Activated naive CD4-positive, alpha-beta T cell treated with anti-CD3 and anti-CD28 coated beads for 36 hours (primary cell): ENCODE measurements at regions not wholly inside any gene's neighbourhood (a gene's known extent, or its start where the extent isn't known, plus 50 kb on each side); places are given as distances from the start of the nearest gene placed in this dataset.

ENCODE experiments used
- CTCF ChIA-PET: fragments of 350-600 bp; sonication (Branson Sonifier 250); formaldehyde crosslinking; loops from one replicate; lab custom pipeline; 2021; ENCODE audit warnings: antibody characterized with exemption; lab: Charles Lee
- DNase-seq: peaks from one replicate; pipeline ENCODE4 v3.0.0-alpha.2; 2020
- H3K27ac Mint-ChIP-seq: one replicate; pipeline ENCODE4 v1.8.0; 2021; ENCODE audit warnings: mild to moderate bottlenecking, mixed read lengths
- H3K27me3 Mint-ChIP-seq: one replicate; pipeline ENCODE4 v1.8.0; 2021; ENCODE audit warnings: low read depth, mixed read lengths
- H3K36me3 Mint-ChIP-seq: one replicate; pipeline ENCODE4 v1.8.0; 2021; ENCODE audit warnings: low read depth, mixed read lengths
- H3K4me1 Mint-ChIP-seq: one replicate; pipeline ENCODE4 v1.8.0; 2021; ENCODE audit warnings: low read depth, mixed read lengths
- H3K4me3 Mint-ChIP-seq: one replicate; pipeline ENCODE4 v1.8.0; 2021; ENCODE audit warnings: mild to moderate bottlenecking, moderate library complexity, mixed read lengths
- H3K9me3 Mint-ChIP-seq: one replicate; pipeline ENCODE4 v1.8.0; 2021; ENCODE audit warnings: mixed read lengths
- intact Hi-C: fragments of 100-400 bp; cut with micrococcal nuclease; formaldehyde crosslinking; loops from one replicate; pipeline ENCODE4 v1.15.1; 2023

GRCh38 chr7:51700593-51701215 is 384.1 kb upstream of the COBL start:
- Mint-ChIP-seq H3K4me3 (no peak overlapping the region), H3K27ac (no peak overlapping the region), H3K36me3 (no peaks in the 10 kb centered on the region), H3K4me1 (no peaks in the 10 kb centered on the region), H3K27me3 (no peaks in the 10 kb centered on the region), H3K9me3 (peaks cover 2% of the 10 kb centered on the region)
- intact Hi-C loops: no loop called here
- CTCF ChIA-PET: no interaction called here
- no peak for DNase-seq

- H3K4me3 Mint-ChIP-seq: no peak overlapping the region
- H3K36me3 Mint-ChIP-seq: no peaks in the 10 kb centered on the region
- DNase-seq: no peak
- no peaks in the 10 kb centered on the region for H3K4me1 Mint-ChIP-seq
- no peak overlapping the region for H3K27ac Mint-ChIP-seq
- intact Hi-C loops: no loop called here
- H3K27me3 Mint-ChIP-seq: no peaks in the 10 kb centered on the region
- peaks cover 8% of the 10 kb centered on the region for H3K9me3 Mint-ChIP-seq
- CTCF ChIA-PET: interaction anchor here (0.5 kb wide), 1 partner anchor 1006 kb away, joined by 3 read pairs; no protein-coding TSS in a partner anchor
These were observed 376.6 kb upstream of the COBL start for GRCh38 chr7:51693258-51693657.

GRCh38 chr7:51689547-51689946 is 372.9 kb upstream of the COBL start:
- Mint-ChIP-seq H3K4me3 (no peak overlapping the region), H3K36me3 (no peaks in the 10 kb centered on the region), H3K27ac (no peak overlapping the region), H3K27me3 (no peaks in the 10 kb centered on the region), H3K4me1 (no peaks in the 10 kb centered on the region), H3K9me3 (peaks cover 13% of the 10 kb centered on the region)
- CTCF ChIA-PET: no interaction called here
- intact Hi-C loops: no loop called here
- DNase-seq: no peak

- H3K9me3 Mint-ChIP-seq: peaks cover 9% of the 10 kb centered on the region
- H3K4me1 Mint-ChIP-seq: no peaks in the 10 kb centered on the region
- no peaks in the 10 kb centered on the region for H3K27me3 Mint-ChIP-seq
- H3K36me3 Mint-ChIP-seq: no peaks in the 10 kb centered on the region
- no peak overlapping the region for H3K4me3 Mint-ChIP-seq
- DNase-seq: no peak
- intact Hi-C loops: no loop called here
- H3K27ac Mint-ChIP-seq: no peak overlapping the region
- CTCF ChIA-PET: no interaction called here
These were observed 369.2 kb upstream of the COBL start for GRCh38 chr7:51685794-51686193.

GRCh38 chr7:51680594-51681399 is 364.2 kb upstream of the COBL start:
- Mint-ChIP-seq H3K4me3 (no peak overlapping the region), H3K27ac (no peak overlapping the region), H3K4me1 (no peaks in the 10 kb centered on the region), H3K27me3 (no peaks in the 10 kb centered on the region), H3K36me3 (no peaks in the 10 kb centered on the region), H3K9me3 (peaks cover 8% of the 10 kb centered on the region)
- intact Hi-C loops: no loop called here
- CTCF ChIA-PET: no interaction called here
- DNase-seq: no peak

- no peaks in the 10 kb centered on the region for H3K27me3 Mint-ChIP-seq
- intact Hi-C loops: no loop called here
- CTCF ChIA-PET: no interaction called here
- DNase-seq: no peak
- H3K27ac Mint-ChIP-seq: no peak overlapping the region
- no peaks in the 10 kb centered on the region for H3K36me3 Mint-ChIP-seq
- peaks cover 13% of the 10 kb centered on the region for H3K9me3 Mint-ChIP-seq
- no peak overlapping the region for H3K4me3 Mint-ChIP-seq
- no peaks in the 10 kb centered on the region for H3K4me1 Mint-ChIP-seq
These were observed 362.7 kb upstream of the COBL start for GRCh38 chr7:51679358-51679757.

- CTCF ChIA-PET: no interaction called here
- no peak for DNase-seq
- Mint-ChIP-seq H3K27me3 (no peaks in the 10 kb centered on the region), H3K27ac (no peak overlapping the region), H3K9me3 (peaks cover 3% of the 10 kb centered on the region), H3K4me1 (no peaks in the 10 kb centered on the region), H3K4me3 (no peak overlapping the region), H3K36me3 (no peaks in the 10 kb centered on the region)
- intact Hi-C loops: no loop called here
These were observed 350.1 kb upstream of the COBL start for GRCh38 chr7:51666751-51667150.

- Mint-ChIP-seq H3K27me3 (no peaks in the 10 kb centered on the region), H3K4me1 (no peaks in the 10 kb centered on the region), H3K27ac (no peak overlapping the region), H3K4me3 (no peak overlapping the region), H3K9me3 (peaks cover 3% of the 10 kb centered on the region), H3K36me3 (no peaks in the 10 kb centered on the region)
- DNase-seq: no peak
- CTCF ChIA-PET: no interaction called here
- intact Hi-C loops: no loop called here
These were observed 349.7 kb upstream of the COBL start for GRCh38 chr7:51666266-51666665.

GRCh38 chr7:51665045-51665780 is 348.6 kb upstream of the COBL start:
- intact Hi-C loops: no loop called here
- H3K27me3 Mint-ChIP-seq: no peaks in the 10 kb centered on the region
- H3K4me1 Mint-ChIP-seq: no peaks in the 10 kb centered on the region
- no peak overlapping the region for H3K27ac Mint-ChIP-seq
- no peak overlapping the region for H3K4me3 Mint-ChIP-seq
- DNase-seq: no peak
- peaks cover 2% of the 10 kb centered on the region for H3K9me3 Mint-ChIP-seq
- no peaks in the 10 kb centered on the region for H3K36me3 Mint-ChIP-seq
- CTCF ChIA-PET: no interaction called here

- CTCF ChIA-PET: no interaction called here
- Mint-ChIP-seq H3K4me3 (no peak overlapping the region), H3K9me3 (peaks cover 1% of the 10 kb centered on the region), H3K36me3 (no peaks in the 10 kb centered on the region), H3K27ac (no peak overlapping the region), H3K4me1 (no peaks in the 10 kb centered on the region), H3K27me3 (no peaks in the 10 kb centered on the region)
- no peak for DNase-seq
- intact Hi-C loops: no loop called here
These were observed 343.9 kb upstream of the COBL start for GRCh38 chr7:51660516-51660915.

- Mint-ChIP-seq H3K4me3 (no peak overlapping the region), H3K27ac (no peak overlapping the region), H3K4me1 (no peaks in the 10 kb centered on the region), H3K27me3 (no peaks in the 10 kb centered on the region), H3K9me3 (peaks cover 3% of the 10 kb centered on the region), H3K36me3 (no peaks in the 10 kb centered on the region)
- CTCF ChIA-PET: no interaction called here
- intact Hi-C loops: no loop called here
- no peak for DNase-seq
These were observed 342.1 kb upstream of the COBL start for GRCh38 chr7:51658684-51659083.

GRCh38 chr7:51647931-51648351 is 331.3 kb upstream of the COBL start:
- CTCF ChIA-PET: no interaction called here
- Mint-ChIP-seq H3K27ac (no peak overlapping the region), H3K36me3 (no peaks in the 10 kb centered on the region), H3K9me3 (no peaks in the 10 kb centered on the region), H3K4me1 (no peaks in the 10 kb centered on the region), H3K27me3 (no peaks in the 10 kb centered on the region), H3K4me3 (no peak overlapping the region)
- intact Hi-C loops: no loop called here
- DNase-seq: no peak
